ENCODE measurements at regions not wholly inside any gene's neighbourhood (a gene's known extent, or its start where the extent isn't known, plus 50 kb on each side); places are given as distances from the start of the nearest gene placed in this dataset.

- no peak for DNase-seq
Measured at GRCh38 chr3:24769918-24770317, 275.3 kb upstream of the THRB start.

DNA sequence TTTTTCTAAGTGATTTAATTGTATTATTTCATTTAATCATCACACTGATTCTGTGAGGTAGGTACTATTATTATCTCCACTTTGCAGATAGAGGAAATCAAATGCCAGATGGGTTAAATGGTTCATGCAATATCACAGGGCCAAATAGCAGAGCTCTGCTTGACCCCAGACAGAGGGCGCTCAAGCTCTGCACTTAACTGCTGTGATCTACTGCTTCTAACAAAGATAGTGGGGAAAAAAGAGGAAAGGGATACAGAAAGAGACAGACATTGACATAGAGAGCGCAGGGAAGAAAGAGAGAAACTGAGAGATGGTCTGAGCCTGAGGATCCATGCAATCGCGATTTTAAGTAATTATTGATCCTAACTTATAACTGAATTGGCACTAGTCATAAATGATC is 279.1 kb upstream of the THRB start:
- DNase-seq: no peak

DNA sequence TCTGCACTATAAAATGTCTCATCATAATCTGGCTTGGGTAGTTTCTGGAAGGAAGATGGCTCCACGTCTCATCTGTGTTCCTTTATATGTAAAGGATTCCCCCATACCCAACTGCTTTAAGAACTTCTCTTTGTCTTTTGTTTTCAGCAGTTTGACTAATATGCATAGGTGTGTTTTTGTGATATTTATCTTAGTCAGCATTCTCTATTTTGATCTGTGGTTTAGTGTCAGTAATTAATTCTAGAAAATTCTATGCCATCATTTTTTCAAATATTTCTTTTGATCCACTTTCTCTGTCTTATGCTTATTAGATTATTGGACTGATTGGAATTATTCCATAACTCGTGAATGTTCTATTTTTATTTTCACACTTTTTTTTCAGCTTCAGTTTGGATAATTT is 286.3 kb upstream of the THRB start:
- no peak for DNase-seq

- no peak for DNase-seq
Measured at GRCh38 chr3:24781454-24781853, 286.8 kb upstream of the THRB start.

GRCh38 chr3:24793896-24794295 is 299.2 kb upstream of the THRB start:
- no peak for DNase-seq

DNA sequence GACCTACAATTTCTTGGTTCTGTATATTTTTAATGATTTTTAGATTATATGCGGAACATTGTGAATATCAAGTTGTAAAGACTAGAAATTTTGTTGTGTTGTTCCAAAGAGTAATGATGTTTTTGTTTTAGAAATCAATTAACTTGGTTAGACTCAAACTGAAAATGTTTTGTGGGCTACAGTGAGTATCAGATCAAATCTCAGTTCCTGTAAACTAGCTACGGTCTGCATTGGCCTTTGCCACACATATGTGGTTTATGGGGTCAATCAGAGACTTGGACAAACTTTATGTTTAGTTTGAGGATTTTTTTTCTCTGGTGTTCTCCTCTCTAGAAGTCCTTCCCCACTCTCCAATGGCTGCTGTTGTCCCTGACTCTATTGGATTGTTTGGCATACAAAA is 308.0 kb upstream of the THRB start:
- no peak for DNase-seq

DNA sequence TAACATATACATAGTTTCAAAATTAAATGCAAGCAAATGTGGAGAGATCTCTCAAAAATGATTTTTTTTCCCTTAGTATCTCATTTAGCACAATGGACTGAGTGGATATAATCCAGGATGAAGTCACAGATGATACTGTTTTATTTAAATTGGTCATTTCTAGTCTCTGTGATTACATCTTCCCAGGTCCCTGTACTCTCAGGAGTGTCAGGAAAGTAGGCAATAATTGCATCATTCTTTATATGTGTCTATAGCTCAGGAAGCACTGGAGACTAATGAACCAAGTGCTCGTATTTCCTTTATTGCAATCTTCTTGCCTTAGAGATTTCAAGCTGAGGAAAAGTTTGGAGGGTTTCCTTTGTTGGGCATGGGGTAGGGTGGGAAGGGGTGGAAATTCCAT is 309.4 kb upstream of the THRB start:
- no peak for DNase-seq

DNA sequence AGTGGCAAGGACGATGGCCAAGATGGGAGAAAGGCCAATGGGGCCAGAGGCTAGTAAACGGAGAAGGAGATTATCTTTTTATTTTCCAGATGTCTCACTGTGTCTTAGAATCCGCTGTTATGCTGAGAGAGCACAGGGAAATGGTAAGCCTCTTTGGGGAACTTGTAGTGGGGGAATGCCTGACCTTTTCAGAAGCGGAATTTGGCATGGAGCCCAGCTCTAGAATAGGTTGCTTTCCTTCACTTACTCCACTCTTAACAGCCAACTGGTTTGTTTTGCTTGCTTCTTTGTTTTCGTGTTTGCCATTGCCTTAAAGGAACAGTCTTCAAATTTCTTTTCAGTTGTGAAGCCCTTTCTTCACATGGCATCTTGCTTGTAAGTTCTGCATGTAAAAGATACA is 316.2 kb upstream of the THRB start:
- DNase-seq: no peak

- DNase-seq: no peak
Measured at GRCh38 chr3:24812116-24812515, 317.5 kb upstream of the THRB start.

DNA sequence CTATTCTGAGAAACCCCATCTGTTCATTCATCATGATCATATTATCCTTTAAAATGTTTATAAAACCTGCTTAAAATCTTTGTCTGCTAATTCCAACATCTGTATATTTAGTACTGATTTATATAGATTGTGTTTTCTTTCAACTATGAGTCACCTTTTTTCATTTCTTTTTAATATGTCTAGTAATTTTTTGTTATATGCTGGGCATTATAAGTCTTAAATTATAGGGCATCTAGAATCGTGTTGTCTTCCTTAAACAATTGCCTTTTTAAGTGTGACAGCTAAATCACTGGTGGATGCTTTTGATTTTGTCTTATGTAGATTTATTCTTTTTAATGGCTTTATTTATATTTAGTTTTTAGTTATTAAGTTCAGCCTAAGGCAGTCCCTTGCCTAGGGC is 323.4 kb upstream of the THRB start:
- no peak for DNase-seq

DNA sequence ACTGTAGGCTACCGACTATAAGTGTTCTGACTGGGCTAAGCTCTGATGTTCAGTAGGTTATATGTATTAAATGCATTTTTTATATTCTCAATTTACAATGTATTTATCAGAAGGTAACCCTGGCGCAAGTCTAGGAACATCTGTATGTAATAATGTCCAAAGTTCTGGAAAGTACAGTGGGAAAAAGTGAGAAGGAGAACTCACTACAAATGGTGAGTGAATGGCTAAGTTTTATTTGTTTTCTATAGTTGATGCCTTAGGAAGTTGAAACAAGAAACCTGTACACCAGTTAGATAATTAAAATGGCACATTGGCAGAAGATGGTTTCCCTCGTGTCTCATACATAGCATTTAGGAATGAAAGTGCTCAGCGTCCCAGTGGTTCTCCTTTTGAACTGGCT is 333.4 kb upstream of the THRB start:
- DNase-seq: no peak

- no peak for DNase-seq
Measured at GRCh38 chr3:24828551-24828950, 333.9 kb upstream of the THRB start.

GRCh38 chr3:24829011-24829581 is 334.4 kb upstream of the THRB start:
- no peak for DNase-seq

DNA sequence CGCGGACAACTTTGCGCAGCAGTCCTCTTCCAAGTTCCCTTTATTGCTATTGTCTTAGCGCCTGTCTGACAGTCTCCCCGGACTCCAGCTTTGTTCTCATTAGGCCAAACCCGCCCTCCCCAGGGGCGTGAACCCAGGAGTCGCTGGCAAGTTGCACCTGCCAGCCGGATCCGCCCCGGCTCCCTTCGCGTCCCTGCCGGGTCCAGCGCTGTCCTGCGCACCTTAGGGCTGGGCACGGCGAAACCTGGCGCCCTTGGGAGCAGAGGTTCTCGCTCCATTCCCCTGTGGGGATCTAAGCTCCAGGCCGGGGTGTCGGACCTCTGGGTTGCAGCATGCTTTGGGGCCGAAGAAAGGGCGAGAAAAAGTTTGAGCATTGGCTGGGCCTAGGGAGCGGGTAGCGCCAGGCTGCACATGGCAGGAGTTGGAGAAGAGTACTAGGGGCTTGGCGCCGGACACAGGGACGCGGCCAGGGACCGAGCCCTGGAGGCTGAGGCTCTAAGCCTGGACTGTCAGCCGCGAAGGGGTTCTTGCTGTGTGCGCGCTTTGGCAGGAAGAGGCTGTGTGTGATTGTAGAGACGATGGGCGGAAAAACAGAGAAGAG is 335.1 kb upstream of the THRB start:
- DNase-seq: no peak

DNA sequence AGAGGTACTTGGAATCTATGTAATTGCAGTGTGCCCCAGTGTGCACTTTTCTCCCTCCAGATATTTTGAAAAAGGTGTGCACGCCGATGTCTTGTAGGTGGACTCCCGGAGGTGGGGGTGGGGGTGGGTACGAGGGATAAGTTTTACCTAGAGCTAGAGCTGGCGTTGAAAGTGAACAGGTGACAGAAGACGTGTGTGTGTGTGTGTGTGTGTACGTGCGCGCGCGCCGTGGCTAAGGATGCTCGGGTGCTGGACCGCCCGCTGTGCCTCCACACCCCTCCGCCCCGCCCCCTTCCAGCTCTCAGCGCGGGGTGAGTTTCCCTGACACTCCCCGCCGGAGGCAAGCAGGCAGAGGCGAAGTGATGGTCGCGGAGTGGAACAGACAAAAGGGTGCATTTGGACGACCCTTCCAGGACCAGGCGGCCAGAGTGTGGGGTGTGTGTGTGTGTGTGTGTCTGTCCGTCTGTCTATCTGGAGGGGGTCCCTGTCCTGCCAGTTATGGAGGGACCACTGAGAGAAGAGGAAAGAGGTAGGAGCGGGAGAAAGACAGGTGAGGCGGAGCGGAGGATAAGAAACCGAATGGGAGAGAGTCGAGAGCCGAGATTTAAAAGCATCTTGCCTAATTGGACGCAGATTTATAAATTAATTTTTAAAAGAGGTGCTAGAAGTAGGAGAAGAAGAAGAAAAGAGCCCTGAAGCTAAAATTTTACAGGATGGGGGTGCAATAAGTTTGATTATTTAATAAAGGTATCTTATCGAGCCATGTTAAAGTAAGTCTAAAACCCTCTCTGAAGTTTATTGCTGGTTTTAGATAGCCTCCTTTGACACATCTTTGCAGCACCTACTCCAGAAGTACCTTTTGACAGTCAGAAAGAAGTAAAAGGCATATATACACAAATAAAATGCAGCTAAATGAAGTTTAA is 335.8 kb upstream of the THRB start:
- DNase-seq: no peak

- DNase-seq: no peak
Measured at GRCh38 chr3:24831221-24831620, 336.6 kb upstream of the THRB start.

DNA sequence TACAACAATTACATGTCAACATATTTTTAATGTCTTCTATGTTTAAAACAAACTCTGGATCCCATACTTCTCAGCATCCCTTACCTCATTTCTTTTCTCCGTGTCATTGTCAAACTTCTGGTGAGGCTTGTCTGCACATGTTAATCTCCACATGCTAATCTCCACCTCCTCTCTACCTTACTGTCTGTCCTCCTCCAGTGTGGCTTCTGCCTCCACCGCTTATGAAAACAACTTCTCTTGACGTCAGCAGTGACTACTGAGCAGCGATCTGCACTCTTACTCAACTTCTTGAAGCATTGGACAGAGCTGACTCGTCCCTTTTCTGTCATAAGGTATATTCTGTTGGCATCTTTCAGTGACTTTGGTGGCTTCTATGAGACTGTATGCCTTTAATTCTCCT is 338.2 kb upstream of the THRB start:
- no peak for DNase-seq

DNA sequence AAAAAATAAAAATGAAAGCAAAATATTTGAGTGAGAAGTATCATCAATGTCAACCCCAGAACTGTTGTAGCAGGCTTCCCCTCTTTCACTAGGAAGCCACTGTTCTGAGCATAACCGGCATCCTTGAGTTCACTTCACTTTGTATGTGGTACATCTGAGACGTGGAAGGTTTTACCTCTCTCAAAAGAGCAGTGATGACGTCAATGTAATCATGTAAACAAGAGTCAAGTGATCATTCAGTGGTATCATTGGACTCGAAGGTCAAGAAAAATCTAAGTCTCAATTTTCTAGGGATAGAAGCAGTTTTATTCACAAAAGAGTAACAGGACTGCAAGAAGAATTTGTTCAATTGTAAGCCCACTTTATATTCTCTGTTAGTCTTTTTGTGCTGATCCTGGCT is 339.8 kb upstream of the THRB start:
- DNase-seq: no peak

DNA sequence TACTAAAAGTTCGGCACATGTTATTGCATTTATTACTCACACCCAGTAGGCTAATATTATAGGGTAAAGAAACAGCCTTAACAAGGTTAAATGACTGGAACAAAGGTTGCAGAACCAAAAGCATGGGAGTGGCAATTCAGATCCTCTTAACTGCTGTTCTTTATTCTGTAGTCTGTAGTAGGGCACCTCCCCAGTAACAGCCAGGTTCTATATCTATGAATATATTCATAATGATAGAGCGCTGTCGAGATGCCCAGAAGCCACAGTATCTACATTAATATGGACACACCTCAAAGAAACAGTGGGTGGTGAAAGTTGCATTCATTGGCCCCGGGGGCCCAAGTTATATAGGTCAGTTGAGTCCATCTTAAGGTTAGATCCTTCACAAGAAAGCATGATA is 340.9 kb upstream of the THRB start:
- DNase-seq: no peak

- no peak for DNase-seq
Measured at GRCh38 chr3:24837601-24838000, 343.0 kb upstream of the THRB start.

- DNase-seq: no peak
Measured at GRCh38 chr3:24838533-24838932, 343.9 kb upstream of the THRB start.

DNA sequence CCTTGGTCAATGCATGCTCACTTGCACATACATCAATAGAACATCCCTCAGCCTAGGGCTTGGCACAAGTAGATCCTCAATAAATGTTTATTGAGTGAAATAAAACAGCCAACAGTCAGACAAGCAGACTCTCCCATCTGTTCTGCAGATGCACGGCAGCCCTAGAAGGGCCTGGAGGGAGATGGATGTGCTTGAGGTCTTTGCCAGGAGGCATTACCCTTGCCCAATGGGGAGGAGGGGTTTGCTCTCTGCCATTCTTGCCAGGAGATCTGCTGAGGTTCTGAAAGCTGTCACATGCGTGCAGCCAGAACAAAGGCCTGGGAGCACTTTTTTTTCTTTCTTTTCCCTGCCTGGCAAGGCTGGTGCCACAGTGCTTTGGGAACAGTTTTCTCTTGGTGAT is 349.3 kb upstream of the THRB start:
- no peak for DNase-seq

GRCh38 chr3:24845524-24846155 is 351.0 kb upstream of the THRB start:
- no peak for DNase-seq

DNA sequence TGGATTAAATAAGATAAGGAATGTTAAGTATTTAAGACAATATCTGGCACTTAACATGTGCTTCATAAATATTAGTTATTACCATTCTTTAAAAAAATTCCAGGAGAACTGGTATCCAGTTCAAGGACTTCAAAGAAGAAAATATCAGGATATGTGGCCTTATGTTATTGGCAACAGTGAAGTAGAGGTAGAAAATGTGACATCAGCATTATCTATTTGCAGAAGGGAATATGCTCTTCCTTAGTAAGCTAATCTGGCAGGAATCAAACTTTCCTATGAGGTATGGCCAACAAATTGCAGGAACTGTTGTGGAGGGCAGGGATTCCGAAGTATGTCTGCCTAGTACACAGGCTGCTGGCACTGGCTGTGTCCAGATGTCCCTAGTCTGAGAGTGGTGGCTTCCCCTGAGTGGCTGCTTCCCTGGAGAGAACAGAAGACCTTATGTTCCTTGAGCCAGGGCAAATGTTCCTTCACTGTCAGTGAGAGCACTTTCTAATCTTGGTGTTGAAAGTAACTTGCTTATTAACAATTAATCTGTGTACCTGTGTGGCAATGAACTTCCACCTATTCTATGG is 351.7 kb upstream of the THRB start:
- DNase-seq: no peak
